ENCODE measurements at regions not wholly inside any gene's neighbourhood (a gene's known extent, or its start where the extent isn't known, plus 50 kb on each side); places are given as distances from the start of the nearest gene placed in this dataset.
"Not testable (repeated sequence)": the region's sequence is repeated elsewhere in the genome, so short reads cannot be mapped to it uniquely, and the experiment has no call there.

- DNase-seq (ENCODE audit: low read depth) = not testable (repeated sequence)
Measured at GRCh38 chr2:7641272-7641671, 724.1 kb downstream of the RNF144A start.

- DNase-seq (ENCODE audit: low read depth) = no peak
Measured at GRCh38 chr2:7646024-7646423, 728.8 kb downstream of the RNF144A start.

- DNase-seq (ENCODE audit: low read depth) = no peak
Measured at GRCh38 chr2:7646661-7647060, 729.4 kb downstream of the RNF144A start.

- DNase-seq (ENCODE audit: low read depth) = no peak
Measured at GRCh38 chr2:7648221-7648795, 731.1 kb downstream of the RNF144A start.

GRCh38 chr2:7649461-7650228, 732.4 kb downstream of the RNF144A start:
- DNase-seq (ENCODE audit: low read depth) = no peak

GRCh38 chr2:7653617-7654016, 736.4 kb downstream of the RNF144A start:
- DNase-seq (ENCODE audit: low read depth) = no peak

GRCh38 chr2:7655629-7656028, 738.4 kb downstream of the RNF144A start:
- DNase-seq (ENCODE audit: low read depth) = no peak

GRCh38 chr2:7657526-7657925, 740.3 kb downstream of the RNF144A start:
- DNase-seq (ENCODE audit: low read depth) = not testable (repeated sequence)

GRCh38 chr2:7658486-7658885, 741.3 kb downstream of the RNF144A start:
- DNase-seq (ENCODE audit: low read depth) = no peak

- no peak for DNase-seq (ENCODE audit: low read depth)
Measured at GRCh38 chr2:7660816-7661215, 743.6 kb downstream of the RNF144A start.

- no peak for DNase-seq (ENCODE audit: low read depth)
Measured at GRCh38 chr2:7661502-7661901, 744.3 kb downstream of the RNF144A start.

- DNase-seq (ENCODE audit: low read depth) = no peak
Measured at GRCh38 chr2:7665880-7666279, 748.7 kb downstream of the RNF144A start.

GRCh38 chr2:7666596-7667259, 749.5 kb downstream of the RNF144A start:
- DNase-seq (ENCODE audit: low read depth) = no peak

- DNase-seq (ENCODE audit: low read depth) = no peak
Measured at GRCh38 chr2:7667260-7667757, 750.1 kb downstream of the RNF144A start.

GRCh38 chr2:7670905-7671641, 753.9 kb downstream of the RNF144A start:
- DNase-seq (ENCODE audit: low read depth) = no peak

GRCh38 chr2:7672027-7672684, 754.9 kb downstream of the RNF144A start:
- peak; percentile 28 for DNase-seq (ENCODE audit: low read depth)

GRCh38 chr2:7672685-7673071, 755.5 kb downstream of the RNF144A start:
- no peak for DNase-seq (ENCODE audit: low read depth)

GRCh38 chr2:7673101-7673500, 755.9 kb downstream of the RNF144A start:
- DNase-seq (ENCODE audit: low read depth) = no peak

- DNase-seq (ENCODE audit: low read depth) = no peak
Measured at GRCh38 chr2:7673853-7674252, 756.6 kb downstream of the RNF144A start.

GRCh38 chr2:7674606-7675005, 757.4 kb downstream of the RNF144A start:
- DNase-seq (ENCODE audit: low read depth) = no peak

- DNase-seq (ENCODE audit: low read depth) = no peak
Measured at GRCh38 chr2:7676714-7677113, 759.5 kb downstream of the RNF144A start.

Measured in activated T-cell treated with anti-CD3 and anti-CD28 coated beads for 1 hour (primary cell).